ENCODE measurements at regions not wholly inside any gene's neighbourhood (a gene's known extent, or its start where the extent isn't known, plus 50 kb on each side); places are given as distances from the start of the nearest gene placed in this dataset.

DNA sequence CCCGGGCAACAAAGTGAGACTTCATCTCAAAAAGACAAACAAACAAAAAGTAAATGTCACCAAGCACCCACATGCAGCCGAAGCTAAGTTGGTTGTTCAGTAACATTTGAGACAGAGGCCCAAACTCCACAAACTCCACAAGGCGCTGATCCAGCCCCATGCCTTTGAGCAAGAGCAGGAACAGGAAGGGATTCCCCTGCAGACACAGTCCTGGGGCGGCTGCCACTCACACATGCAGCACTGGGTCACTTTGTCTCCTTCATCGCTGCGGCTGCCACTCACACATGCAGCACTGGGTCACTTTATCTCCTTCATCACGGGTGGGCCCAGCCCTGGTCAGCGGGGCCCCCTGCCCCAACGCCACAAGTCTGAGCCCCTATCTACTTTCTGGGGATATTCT, 246.9 kb upstream of the RREB1 start:
- no peak overlapping the region for H3K9ac ChIP-seq (ENCODE audit: insufficient read depth, low read length, poor library complexity, severe bottlenecking)
- Mint-ChIP-seq H3K27ac (peak overlapping the region in 3 of 7 donors; percentile 13 to 59 (median 37)), H3K36me3 (peaks cover 0 to 3% of the 10 kb centered on the region in 2 donors), H3K4me1 (peaks cover 68% of the 10 kb centered on the region), H3K9me3 (peaks cover 0 to 6% (median 2%) of the 10 kb centered on the region in 7 donors), H3K4me3 (no peak overlapping the region), H3K27me3 (ENCODE audit: low read depth in 3 of 3) (peaks cover 0 to 1% (median 0%) of the 10 kb centered on the region in 3 donors)
- peaks cover 61 to 68% of the 10 kb centered on the region in 2 donors for H3K4me1 ChIP-seq (ENCODE audit: control insufficient read depth in 1 of 2, insufficient read depth in 2 of 2, low read length in 2 of 2)
- no peaks in the 10 kb centered on the region for H3K9me3 ChIP-seq (replicated peaks in 1 of 2; ENCODE audit: control insufficient read depth in 1 of 2, insufficient read depth in 1 of 2, low read length in 2 of 2)
- 86% methylated on average over 9 of the region's 9 CpGs for WGBS (ENCODE audit: insufficient coverage)
- no peaks in the 10 kb centered on the region for H3K36me3 ChIP-seq (replicated peaks in 1 of 2; ENCODE audit: control insufficient read depth in 1 of 2, insufficient read depth in 2 of 2, low read length in 2 of 2)
- H2AFZ ChIP-seq (ENCODE audit: insufficient read depth, low read depth, low read length, poor library complexity, severe bottlenecking): no peak overlapping the region
- no peaks in the 10 kb centered on the region for H4K20me1 ChIP-seq (ENCODE audit: insufficient read depth, low read length)
- H3K27me3 ChIP-seq (ENCODE audit: control insufficient read depth in 2 of 2, insufficient read depth in 2 of 2, low read length in 2 of 2): no peaks in the 10 kb centered on the region
- H3K4me2 ChIP-seq (replicated peaks; ENCODE audit: extremely low read depth, low read length, poor library complexity, severe bottlenecking): no peak overlapping the region
- no peak for DNase-seq
- intact Hi-C loops (cut with micrococcal nuclease): no loop called here
- H3K4me3 ChIP-seq (replicated peaks in 1 of 3; ENCODE audit: low read depth in 2 of 3, low read length in 3 of 3): no peak overlapping the region
- no peak for TF ChIP-seq CTCF (IDR thresholded peaks at IDR 0.05)
- H3K27ac ChIP-seq (ENCODE audit: low read depth in 1 of 2, low read length in 2 of 2): no peak overlapping the region
- no peaks in the 10 kb centered on the region for H3K79me2 ChIP-seq (ENCODE audit: insufficient read depth, low read length)

- DNase-seq: no peak
- Mint-ChIP-seq H3K27ac (peak overlapping the region in 3 of 7 donors; percentile 12 to 59 (median 35)), H3K27me3 (ENCODE audit: low read depth in 3 of 3) (peaks cover 0 to 1% (median 0%) of the 10 kb centered on the region in 3 donors), H3K4me1 (peaks cover 64% of the 10 kb centered on the region), H3K9me3 (peaks cover 0 to 6% (median 2%) of the 10 kb centered on the region in 7 donors), H3K4me3 (no peak overlapping the region), H3K36me3 (peaks cover 0 to 3% of the 10 kb centered on the region in 2 donors)
- intact Hi-C loops (cut with micrococcal nuclease): no loop called here
- H3K36me3 ChIP-seq (replicated peaks in 1 of 2; ENCODE audit: control insufficient read depth in 1 of 2, insufficient read depth in 2 of 2, low read length in 2 of 2): no peaks in the 10 kb centered on the region
- H3K4me1 ChIP-seq (ENCODE audit: control insufficient read depth in 1 of 2, insufficient read depth in 2 of 2, low read length in 2 of 2): peaks cover 56 to 64% of the 10 kb centered on the region in 2 donors
- no peak overlapping the region for H3K9ac ChIP-seq (ENCODE audit: insufficient read depth, low read length, poor library complexity, severe bottlenecking)
- no peak overlapping the region for H2AFZ ChIP-seq (ENCODE audit: insufficient read depth, low read depth, low read length, poor library complexity, severe bottlenecking)
- 79% methylated on average over 2 of the region's 6 CpGs for WGBS (ENCODE audit: insufficient coverage)
- H3K27me3 ChIP-seq (ENCODE audit: control insufficient read depth in 2 of 2, insufficient read depth in 2 of 2, low read length in 2 of 2): no peaks in the 10 kb centered on the region
- H3K4me3 ChIP-seq (replicated peaks in 1 of 3; ENCODE audit: low read depth in 2 of 3, low read length in 3 of 3): no peak overlapping the region
- H3K9me3 ChIP-seq (replicated peaks in 1 of 2; ENCODE audit: control insufficient read depth in 1 of 2, insufficient read depth in 1 of 2, low read length in 2 of 2): no peaks in the 10 kb centered on the region
- H4K20me1 ChIP-seq (ENCODE audit: insufficient read depth, low read length): no peaks in the 10 kb centered on the region
- H3K27ac ChIP-seq (ENCODE audit: low read depth in 1 of 2, low read length in 2 of 2): no peak overlapping the region
- H3K79me2 ChIP-seq (ENCODE audit: insufficient read depth, low read length): no peaks in the 10 kb centered on the region
- TF ChIP-seq CTCF (IDR thresholded peaks at IDR 0.05): no peak
- no peak overlapping the region for H3K4me2 ChIP-seq (replicated peaks; ENCODE audit: extremely low read depth, low read length, poor library complexity, severe bottlenecking)
These were observed 246.3 kb upstream of the RREB1 start for GRCh38 chr6:6861351-6861894.

Measured in CD14-positive monocyte (primary cell).